T-helper 1 cell treated with Interleukin-12 subunit alpha and Interleukin-12 subunit beta and Interleukin-4 antibody, amounts not matched to agents 30 μg/mL and 1 μg/mL, for 36 hours (primary cell): ENCODE measurements at regions not wholly inside any gene's neighbourhood (a gene's known extent, or its start where the extent isn't known, plus 50 kb on each side); places are given as distances from the start of the nearest gene placed in this dataset.

ENCODE experiments used
- H3K27ac Mint-ChIP-seq: one replicate; pipeline ENCODE4 v1.8.0; 2021; ENCODE audit warnings: mild to moderate bottlenecking, mixed read lengths
- H3K27me3 Mint-ChIP-seq: one replicate; pipeline ENCODE4 v1.8.0; 2021; ENCODE audit warnings: low read depth, mixed read lengths
- H3K36me3 Mint-ChIP-seq: one replicate; pipeline ENCODE4 v1.8.0; 2021; ENCODE audit warnings: low read depth, mixed read lengths
- H3K4me1 Mint-ChIP-seq: one replicate; pipeline ENCODE4 v1.8.0; 2021; ENCODE audit warnings: low read depth, mixed read lengths
- H3K4me3 Mint-ChIP-seq: one replicate; pipeline ENCODE4 v1.8.0; 2021; ENCODE audit warnings: mild to moderate bottlenecking, moderate library complexity, mixed read lengths
- H3K9me3 Mint-ChIP-seq: one replicate; pipeline ENCODE4 v1.8.0; 2021; ENCODE audit warnings: mixed read lengths

DNA sequence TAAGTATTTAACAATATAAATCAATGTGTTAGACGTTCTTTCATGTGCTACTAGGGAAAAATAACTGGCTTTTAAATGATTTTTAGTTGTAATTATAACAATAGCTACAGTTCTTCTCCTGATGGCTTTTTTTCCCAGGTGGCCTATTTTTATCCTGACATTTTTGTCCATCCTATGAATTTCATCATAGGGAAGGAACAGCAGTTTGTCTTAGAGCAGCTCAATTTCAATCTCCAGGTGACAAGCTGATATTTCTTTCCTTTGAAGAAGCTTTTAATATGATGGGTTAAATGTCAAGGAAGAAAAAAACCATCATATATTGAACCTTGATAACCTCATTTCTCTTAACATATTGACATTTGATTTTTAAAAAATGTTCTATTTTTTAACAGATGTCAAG lies 163.0 kb upstream of the AGA start:
- Mint-ChIP-seq H3K4me1 (no peaks in the 10 kb centered on the region), H3K4me3 (no peak overlapping the region), H3K27ac (no peak overlapping the region), H3K27me3 (no peaks in the 10 kb centered on the region), H3K36me3 (no peaks in the 10 kb centered on the region), H3K9me3 (no peaks in the 10 kb centered on the region)

DNA sequence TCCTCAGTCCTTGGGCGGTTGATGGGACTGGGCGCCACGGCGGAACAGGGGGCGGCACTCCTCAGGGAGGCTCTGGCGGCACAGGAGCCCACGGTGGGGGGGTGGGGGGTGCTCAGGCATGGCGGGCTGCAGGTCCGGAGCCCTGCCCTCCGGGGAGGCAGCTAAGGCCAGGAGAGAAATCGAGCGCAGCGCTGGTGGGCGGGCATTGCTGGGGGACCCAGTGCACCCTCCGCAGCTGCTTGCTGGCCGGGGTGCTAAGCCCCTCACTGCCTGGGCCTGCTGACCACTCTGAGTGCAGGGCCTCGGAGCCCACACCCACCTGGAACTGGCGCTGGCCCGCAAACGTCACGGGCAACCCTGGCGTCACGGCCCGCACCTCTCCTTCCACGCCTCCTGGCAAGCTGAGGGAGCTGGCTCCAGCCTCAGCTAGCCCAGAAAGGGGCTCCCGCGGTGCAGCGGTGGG lies 164.9 kb upstream of the AGA start:
- Mint-ChIP-seq H3K4me1 (no peaks in the 10 kb centered on the region), H3K27me3 (no peaks in the 10 kb centered on the region), H3K9me3 (no peaks in the 10 kb centered on the region), H3K4me3 (no peak overlapping the region), H3K27ac (no peak overlapping the region), H3K36me3 (no peaks in the 10 kb centered on the region)

DNA sequence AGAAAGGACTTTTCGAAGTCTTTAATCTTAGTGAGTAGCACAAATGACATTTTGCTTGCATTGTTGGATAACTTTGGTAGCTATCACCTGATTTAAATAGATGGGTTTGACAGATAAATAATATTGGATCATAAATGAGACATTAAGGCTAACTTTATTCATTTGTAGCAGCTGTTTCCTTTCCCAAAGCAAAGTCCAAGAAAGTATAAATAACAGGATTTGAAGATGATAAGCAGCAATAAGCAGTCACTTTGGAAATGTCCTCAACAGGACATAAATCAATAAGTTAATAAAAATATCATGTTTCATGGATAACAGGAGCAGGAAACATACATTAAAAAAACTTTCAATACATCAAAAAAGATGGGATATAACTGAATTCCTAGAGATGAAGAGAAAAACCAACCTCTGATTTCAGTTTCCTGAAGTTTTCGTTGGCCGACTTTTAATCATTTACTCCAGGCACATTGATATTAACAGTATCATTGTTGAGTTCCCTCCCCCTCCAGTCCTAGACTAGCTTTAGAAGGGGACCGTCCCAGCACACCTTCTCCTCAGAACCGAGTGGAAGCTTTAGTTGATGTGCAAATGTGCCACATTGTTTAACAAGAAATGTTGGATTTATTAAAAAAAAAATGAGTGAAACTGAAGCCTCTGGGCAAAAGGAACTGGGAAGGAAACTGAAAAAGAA lies 169.9 kb upstream of the AGA start:
- H3K36me3 Mint-ChIP-seq, result no peaks in the 10 kb centered on the region

DNA sequence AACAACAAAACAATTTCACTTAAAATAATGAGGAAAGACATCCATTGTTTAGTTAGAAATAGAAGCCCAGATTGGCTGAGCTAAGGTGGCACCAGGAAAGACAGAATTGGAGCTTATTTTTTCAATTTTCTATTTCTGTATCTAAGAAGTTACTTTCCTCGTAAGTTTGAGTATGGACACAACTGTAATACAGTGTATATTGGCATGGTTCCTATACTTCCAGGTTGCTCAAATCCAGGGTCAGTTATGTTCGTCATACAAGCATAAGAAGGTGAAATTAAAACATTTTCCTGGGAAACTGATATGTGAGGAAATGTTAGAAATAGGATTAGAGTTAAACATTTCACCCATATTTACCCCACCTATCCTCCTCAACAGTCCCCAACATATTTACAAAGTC lies 170.4 kb upstream of the AGA start:
- H3K4me3 Mint-ChIP-seq, result no peak overlapping the region
- no peaks in the 10 kb centered on the region for H3K4me1 Mint-ChIP-seq
- no peak overlapping the region for H3K27ac Mint-ChIP-seq

More for the DNA sequence above, 169.9 kb upstream of the AGA start:
- no peak overlapping the region for H3K27ac Mint-ChIP-seq
- no peaks in the 10 kb centered on the region for H3K4me1 Mint-ChIP-seq
- H3K9me3 Mint-ChIP-seq, result no peaks in the 10 kb centered on the region
- no peaks in the 10 kb centered on the region for H3K27me3 Mint-ChIP-seq
- no peak overlapping the region for H3K4me3 Mint-ChIP-seq

DNA sequence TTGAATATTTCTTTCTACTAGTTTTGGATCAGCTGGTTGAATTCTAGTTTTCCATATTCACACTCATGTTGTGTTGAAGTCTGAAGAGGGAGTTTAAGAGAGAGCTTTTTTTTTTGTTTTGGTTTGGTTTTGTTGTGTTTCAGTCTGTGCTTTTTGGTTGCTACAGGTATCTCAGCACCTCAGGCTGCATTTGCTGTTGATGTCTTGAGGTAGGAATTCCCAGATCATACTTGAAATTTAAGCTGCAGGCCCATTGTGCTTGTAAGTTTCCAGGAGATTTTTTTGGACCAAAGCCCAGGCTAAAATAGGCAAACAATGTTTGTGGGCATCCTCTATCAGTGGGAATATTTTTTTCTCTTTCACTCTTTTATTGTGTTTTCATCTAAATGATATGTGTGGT lies 190.2 kb upstream of the AGA start:
- Mint-ChIP-seq H3K27me3 (no peaks in the 10 kb centered on the region), H3K4me3 (no peak overlapping the region), H3K9me3 (no peaks in the 10 kb centered on the region), H3K4me1 (no peaks in the 10 kb centered on the region), H3K27ac (no peak overlapping the region), H3K36me3 (no peaks in the 10 kb centered on the region)

More for the DNA sequence above, 170.4 kb upstream of the AGA start:
- H3K9me3 Mint-ChIP-seq, result no peaks in the 10 kb centered on the region
- H3K36me3 Mint-ChIP-seq, result no peaks in the 10 kb centered on the region
- H3K27me3 Mint-ChIP-seq, result no peaks in the 10 kb centered on the region

DNA sequence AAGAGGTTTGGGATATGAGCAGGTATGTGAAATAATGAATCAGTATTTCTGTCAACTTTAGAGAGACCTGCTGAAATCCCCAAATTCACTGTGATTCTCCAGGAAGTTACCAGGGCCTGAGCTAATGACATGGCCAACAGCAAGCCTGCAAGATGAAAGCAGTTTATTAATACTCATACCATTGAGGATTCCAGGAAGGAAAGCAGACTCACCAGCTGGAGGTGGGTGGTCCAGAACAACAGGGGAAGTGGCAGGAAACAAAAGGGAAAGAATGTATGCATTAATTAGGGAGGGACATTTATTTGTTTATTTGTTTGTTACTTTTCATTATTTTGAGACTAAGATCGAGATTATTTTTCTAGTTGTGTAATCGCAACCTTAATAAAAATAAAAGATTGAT lies 196.6 kb upstream of the AGA start:
- H3K9me3 Mint-ChIP-seq, result no peaks in the 10 kb centered on the region
- no peaks in the 10 kb centered on the region for H3K27me3 Mint-ChIP-seq
- H3K4me3 Mint-ChIP-seq, result no peak overlapping the region
- no peaks in the 10 kb centered on the region for H3K4me1 Mint-ChIP-seq
- H3K36me3 Mint-ChIP-seq, result no peaks in the 10 kb centered on the region
- no peak overlapping the region for H3K27ac Mint-ChIP-seq

DNA sequence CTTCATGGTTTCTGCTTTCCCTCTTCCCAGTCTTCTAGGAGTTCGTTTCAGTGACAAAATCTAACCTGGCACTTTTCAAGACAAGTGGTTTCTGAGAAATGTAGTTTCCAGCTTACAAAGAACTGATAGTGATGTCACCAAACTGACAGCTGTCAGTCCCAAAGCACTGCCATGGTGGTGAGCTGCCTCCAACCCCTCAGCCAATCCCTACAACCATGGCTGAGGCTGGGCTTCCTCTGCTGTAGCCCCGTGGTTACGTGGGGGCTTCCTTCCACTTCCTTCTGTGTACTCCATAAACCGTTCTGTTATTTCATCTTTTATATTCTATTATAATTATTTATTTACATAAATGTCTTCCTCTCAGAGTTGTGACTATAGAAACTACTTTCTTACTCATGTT lies 198.6 kb upstream of the AGA start:
- Mint-ChIP-seq H3K4me3 (no peak overlapping the region), H3K27ac (no peak overlapping the region), H3K9me3 (no peaks in the 10 kb centered on the region), H3K36me3 (no peaks in the 10 kb centered on the region), H3K27me3 (no peaks in the 10 kb centered on the region), H3K4me1 (no peaks in the 10 kb centered on the region)

DNA sequence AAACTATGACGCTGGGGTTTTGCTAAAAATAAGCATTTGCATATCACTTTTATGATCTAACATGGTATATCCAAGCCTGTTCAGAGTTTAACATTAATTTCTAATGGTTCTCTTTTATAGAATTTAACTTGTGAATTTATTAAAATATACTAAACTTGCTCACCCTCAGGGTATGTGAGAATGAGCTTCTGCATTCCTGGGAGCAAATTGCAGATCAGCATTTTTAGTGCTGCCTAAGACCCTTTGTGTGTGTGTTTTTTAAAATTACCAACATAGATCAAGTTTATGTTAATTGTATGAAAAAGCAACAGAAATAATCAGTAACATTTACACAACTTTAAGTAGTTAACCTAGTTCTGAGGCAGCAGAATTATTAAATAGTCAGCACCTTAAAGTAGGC lies 218.0 kb upstream of the AGA start:
- Mint-ChIP-seq H3K27me3 (no peaks in the 10 kb centered on the region), H3K4me1 (no peaks in the 10 kb centered on the region)

DNA sequence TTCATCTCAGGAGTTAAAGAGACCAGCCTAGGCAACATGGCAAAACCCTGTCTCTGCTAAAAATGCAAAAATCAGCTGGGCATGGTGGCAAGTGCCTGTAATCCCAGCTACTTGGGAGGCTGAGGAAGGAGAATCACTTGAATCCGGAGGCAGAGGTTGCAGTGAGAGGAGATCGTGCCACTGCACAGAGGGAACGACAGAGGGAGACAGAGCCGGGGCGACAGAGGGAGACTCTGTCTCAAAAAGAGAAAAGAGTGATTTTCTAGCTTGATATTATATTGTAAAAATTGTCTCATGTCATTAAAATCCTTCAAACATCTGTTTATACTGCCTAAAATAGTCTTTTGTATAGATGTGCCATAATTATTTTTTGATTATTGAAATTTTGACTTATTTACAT lies 225.4 kb upstream of the AGA start:
- Mint-ChIP-seq H3K27ac (no peak overlapping the region), H3K27me3 (no peaks in the 10 kb centered on the region), H3K4me1 (no peaks in the 10 kb centered on the region), H3K36me3 (no peaks in the 10 kb centered on the region), H3K4me3 (no peak overlapping the region), H3K9me3 (no peaks in the 10 kb centered on the region)

More for the DNA sequence above, 218.0 kb upstream of the AGA start:
- Mint-ChIP-seq H3K36me3 (no peaks in the 10 kb centered on the region), H3K27ac (no peak overlapping the region), H3K4me3 (no peak overlapping the region), H3K9me3 (no peaks in the 10 kb centered on the region)

DNA sequence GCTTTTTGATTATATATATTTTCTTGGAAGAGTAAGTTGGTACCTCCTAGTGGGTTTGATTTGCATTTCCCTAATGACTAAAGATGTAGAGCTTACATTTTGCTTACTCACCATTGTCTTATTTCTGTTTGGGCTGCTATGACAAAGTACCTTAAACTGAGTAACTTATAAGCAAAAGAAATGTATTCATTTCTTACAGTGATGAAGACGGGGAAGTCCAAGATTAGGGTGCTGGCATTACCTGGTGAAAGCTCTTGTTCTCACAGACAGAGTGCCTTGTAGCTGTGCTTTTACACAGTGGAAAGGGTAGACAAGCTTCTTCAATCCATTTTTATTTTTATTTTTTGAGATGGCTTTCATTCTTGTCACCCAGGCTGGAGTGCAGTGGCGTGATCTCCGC lies 229.2 kb upstream of the AGA start:
- H3K4me3 Mint-ChIP-seq, result no peak overlapping the region
- H3K9me3 Mint-ChIP-seq, result no peaks in the 10 kb centered on the region
- H3K27me3 Mint-ChIP-seq, result no peaks in the 10 kb centered on the region
- H3K27ac Mint-ChIP-seq, result no peak overlapping the region
- H3K4me1 Mint-ChIP-seq, result no peaks in the 10 kb centered on the region
- H3K36me3 Mint-ChIP-seq, result no peaks in the 10 kb centered on the region

DNA sequence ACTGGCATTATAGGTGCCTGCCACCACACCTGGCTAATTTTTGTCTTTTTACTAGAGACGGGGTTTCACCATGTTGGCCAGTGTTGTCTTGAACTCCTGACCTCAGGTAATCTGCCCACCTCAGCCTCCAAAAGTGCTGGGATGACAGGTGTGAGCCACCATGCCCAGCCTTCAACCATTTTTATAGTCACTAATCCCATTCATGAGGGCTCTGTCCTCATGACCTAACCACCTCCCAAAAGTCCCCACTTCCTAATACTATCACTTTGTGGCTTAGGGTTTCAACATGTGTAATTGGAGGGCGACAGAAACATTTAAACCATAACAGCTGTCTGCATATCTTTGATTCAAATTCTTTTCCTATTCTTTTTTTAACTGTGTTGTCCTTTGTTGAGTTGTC lies 229.6 kb upstream of the AGA start:
- Mint-ChIP-seq H3K9me3 (no peaks in the 10 kb centered on the region), H3K27ac (no peak overlapping the region), H3K27me3 (no peaks in the 10 kb centered on the region), H3K36me3 (no peaks in the 10 kb centered on the region), H3K4me1 (no peaks in the 10 kb centered on the region), H3K4me3 (no peak overlapping the region)

DNA sequence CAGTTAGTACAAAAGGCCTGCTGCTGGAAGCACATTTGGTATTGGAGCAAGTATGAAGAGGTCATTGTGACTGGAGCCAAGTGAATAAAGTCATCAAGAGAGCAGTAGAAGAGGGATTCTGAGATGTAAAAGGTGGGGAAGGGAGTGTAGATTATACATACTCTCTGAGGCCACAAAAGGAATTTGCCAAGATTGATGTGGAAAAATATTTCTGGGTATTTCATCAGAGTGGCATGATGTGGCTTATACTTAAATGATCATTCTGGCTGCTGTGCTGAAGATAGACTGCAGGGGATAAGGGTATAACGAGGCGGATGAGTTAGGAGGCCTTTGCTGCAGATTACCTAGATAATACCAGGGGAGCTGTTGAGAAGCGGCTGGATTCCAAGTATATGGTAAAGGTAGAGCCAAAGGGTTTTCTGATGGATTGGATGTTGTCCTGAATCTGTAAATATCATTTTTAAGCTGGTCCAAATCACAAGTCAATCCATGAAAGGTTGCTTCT lies 231.8 kb upstream of the AGA start:
- no peaks in the 10 kb centered on the region for H3K36me3 Mint-ChIP-seq
- no peak overlapping the region for H3K4me3 Mint-ChIP-seq
- no peaks in the 10 kb centered on the region for H3K9me3 Mint-ChIP-seq
- H3K27ac Mint-ChIP-seq, result no peak overlapping the region
- no peaks in the 10 kb centered on the region for H3K27me3 Mint-ChIP-seq
- no peaks in the 10 kb centered on the region for H3K4me1 Mint-ChIP-seq

DNA sequence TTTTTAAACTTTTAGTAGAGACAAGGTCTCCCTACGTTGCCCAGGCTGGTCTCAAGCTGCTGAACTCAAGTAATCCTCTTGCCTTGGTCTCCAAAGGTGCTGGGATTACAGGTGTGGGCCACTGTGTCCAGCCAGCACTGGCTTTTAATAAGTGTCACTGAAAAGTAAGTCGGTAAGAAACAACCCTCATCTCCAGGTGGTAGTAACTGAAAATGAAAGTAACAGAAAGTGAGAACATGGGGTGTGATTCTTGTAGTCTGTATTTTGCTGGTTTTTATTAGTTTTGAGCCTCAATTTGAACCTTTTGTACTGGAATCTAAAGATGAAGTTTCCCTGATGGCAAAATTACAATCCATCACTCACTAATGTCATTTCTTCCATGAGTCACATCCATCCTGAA lies 238.1 kb upstream of the AGA start:
- Mint-ChIP-seq H3K27ac (no peak overlapping the region), H3K4me1 (no peaks in the 10 kb centered on the region)

DNA sequence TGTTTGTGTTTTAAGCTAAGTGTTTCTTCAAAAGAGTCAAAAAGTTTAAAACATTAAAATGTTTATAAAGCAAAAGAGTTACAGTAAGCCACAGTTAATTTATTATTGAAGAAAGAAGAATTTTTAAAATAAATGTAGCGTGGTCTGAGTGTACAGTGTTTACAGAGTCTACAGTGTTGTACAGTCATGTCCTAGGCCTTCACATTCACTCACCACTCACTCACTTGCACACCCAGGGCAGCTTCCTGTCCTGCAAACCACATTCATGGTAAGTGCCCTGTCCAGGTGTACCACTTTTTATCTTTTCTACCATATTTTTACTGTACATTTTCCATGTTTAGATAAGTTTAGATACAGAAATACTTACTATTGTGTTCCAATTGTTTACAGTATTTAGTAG lies 239.7 kb upstream of the AGA start:
- Mint-ChIP-seq H3K4me3 (no peak overlapping the region), H3K36me3 (no peaks in the 10 kb centered on the region), H3K4me1 (no peaks in the 10 kb centered on the region), H3K27ac (no peak overlapping the region), H3K27me3 (no peaks in the 10 kb centered on the region), H3K9me3 (no peaks in the 10 kb centered on the region)

More for the DNA sequence above, 238.1 kb upstream of the AGA start:
- no peaks in the 10 kb centered on the region for H3K27me3 Mint-ChIP-seq
- no peaks in the 10 kb centered on the region for H3K36me3 Mint-ChIP-seq
- H3K9me3 Mint-ChIP-seq, result no peaks in the 10 kb centered on the region
- H3K4me3 Mint-ChIP-seq, result no peak overlapping the region

DNA sequence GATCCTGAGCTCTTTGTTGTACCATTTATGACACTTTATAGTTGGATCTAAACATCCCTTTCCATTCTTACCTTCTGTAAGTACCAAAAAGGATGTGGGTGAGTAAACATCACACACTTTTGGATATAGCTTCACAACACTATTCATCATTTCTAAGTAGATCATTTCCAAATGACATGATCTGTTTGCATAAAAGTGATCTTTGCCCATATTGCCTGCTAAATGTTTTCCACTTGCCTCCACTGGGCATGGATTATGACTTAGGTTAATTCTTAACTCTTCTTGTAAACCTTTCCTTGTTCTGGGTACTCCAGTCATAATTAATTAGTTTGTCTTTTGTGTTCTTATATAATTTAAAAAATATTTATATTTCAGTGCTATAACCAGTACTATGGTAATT lies 244.9 kb upstream of the AGA start:
- Mint-ChIP-seq H3K27ac (no peak overlapping the region), H3K36me3 (no peaks in the 10 kb centered on the region), H3K27me3 (no peaks in the 10 kb centered on the region), H3K9me3 (no peaks in the 10 kb centered on the region), H3K4me3 (no peak overlapping the region), H3K4me1 (no peaks in the 10 kb centered on the region)

DNA sequence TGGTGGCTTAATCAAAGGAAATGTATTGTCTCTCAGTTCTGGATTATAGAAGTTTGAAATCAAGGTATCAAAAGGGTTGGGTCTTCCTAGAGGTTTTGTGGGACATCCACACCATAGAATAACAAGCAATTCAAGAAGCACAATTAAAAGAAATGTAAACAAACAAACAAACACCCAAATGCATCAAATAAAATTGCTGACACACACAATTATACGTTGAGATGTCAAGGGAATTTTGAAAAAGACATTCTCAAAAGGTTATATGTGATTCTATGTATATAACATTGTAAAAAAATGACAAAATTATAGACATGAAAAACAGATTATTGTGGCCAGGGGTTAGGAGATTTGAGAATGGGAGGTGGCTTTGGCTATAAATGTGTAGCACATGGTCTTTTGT lies 250.7 kb upstream of the AGA start:
- no peaks in the 10 kb centered on the region for H3K4me1 Mint-ChIP-seq

More for the DNA sequence above, 250.7 kb upstream of the AGA start:
- Mint-ChIP-seq H3K9me3 (no peaks in the 10 kb centered on the region), H3K27ac (no peak overlapping the region), H3K4me3 (no peak overlapping the region), H3K27me3 (no peaks in the 10 kb centered on the region), H3K36me3 (no peaks in the 10 kb centered on the region)
